HG02642 (cell line): ENCODE measurements at regions not wholly inside any gene's neighbourhood (a gene's known extent, or its start where the extent isn't known, plus 50 kb on each side); places are given as distances from the start of the nearest gene placed in this dataset.
"Not testable (repeated sequence)": the region's sequence is repeated elsewhere in the genome, so short reads cannot be mapped to it uniquely, and the experiment has no call there.

Source experiments
- ATAC-seq: cut with Tn5 transposase; IDR thresholded peaks from one replicate; pipeline ENCODE4 v1.9.1; 2021; ENCODE audit warnings: mild to moderate bottlenecking; ENCODE audit not compliant: unreplicated experiment, poor library complexity

DNA sequence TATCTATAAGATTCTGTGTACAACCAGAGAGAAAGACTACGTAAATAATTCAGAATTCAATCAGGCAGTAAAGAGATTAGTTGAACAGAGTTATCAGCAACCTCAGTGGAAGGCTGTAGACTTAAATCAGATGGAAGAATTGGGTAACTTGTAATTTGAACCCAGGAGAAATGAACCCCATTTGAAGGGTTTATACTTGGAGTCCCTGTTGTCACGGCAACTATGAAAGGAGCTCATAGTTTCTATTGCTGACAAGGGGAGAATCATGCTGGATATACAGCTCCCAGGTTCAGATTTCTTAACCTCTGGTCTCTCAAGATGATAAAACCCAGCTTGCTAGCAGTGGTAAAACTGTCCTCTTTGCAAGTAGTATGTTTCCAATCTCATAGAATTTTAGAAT is 54.4 kb upstream of the BMP4 start:
- ATAC-seq, result no peak

- ATAC-seq, result no peak
These were observed 66.4 kb upstream of the BMP4 start for GRCh38 chr14:54023027-54023426.

DNA sequence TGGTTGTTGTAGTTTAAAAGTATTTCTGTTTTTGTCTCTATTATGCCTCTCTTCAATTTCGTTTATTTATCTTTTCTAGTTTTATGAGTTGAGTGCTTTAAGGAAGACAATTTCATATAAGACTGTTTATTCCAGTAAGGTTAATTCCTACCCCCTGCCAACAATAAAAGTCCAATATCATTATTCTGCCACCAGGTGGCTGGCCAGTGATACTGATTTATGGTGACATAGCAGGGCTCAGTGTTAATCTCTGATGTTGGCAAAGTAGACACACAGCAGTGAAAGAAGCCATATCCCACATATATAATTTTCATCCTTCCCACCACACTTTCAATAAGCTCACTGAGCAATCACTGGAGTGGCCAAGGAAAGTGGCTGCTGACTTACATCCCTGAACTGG is 69.0 kb upstream of the BMP4 start:
- ATAC-seq, result no peak

DNA sequence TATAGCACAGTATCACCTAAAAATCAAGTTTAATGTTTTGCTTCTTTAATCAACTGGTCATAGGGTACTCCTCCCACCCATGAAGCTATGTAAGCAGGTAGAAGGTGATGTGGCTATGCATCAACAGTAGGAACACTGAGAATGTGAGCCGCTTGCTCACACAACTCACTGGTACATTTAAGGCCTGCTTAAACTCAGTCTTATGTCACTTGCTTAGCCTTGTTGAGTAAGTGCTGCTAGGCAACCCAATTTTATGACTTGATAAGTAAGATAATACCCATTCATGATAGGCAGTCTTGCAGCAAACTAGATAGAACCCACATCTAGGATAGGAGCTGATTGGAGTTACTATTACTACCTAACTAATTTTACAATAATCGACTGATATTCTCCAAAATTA is 70.0 kb upstream of the BMP4 start:
- ATAC-seq, result no peak

DNA sequence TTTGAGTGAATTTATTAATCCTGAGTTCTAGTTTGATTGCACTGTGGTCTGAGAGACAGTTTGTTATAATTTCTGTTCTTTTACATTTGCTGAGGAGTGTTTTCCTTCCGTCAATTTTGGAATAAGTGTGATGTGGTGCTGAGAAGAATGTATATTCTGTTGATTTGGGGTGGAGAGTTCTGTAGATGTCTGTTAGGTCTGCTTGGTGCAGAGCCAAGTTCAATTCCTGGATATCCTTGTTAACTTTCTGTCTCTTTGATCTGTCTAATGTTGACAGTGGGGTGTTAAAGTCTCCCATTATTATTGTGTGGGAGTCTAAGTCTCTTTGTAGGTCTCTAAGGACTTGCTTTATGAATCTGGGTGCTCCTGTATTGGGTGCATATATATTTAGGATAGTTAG is 74.4 kb upstream of the BMP4 start:
- not testable (repeated sequence) for ATAC-seq

- not testable (repeated sequence) for ATAC-seq
These were observed 76.7 kb upstream of the BMP4 start for GRCh38 chr14:54033285-54033684.

- ATAC-seq, result no peak
These were observed 82.1 kb upstream of the BMP4 start for GRCh38 chr14:54038724-54039123.

- no peak for ATAC-seq
These were observed 82.7 kb upstream of the BMP4 start for GRCh38 chr14:54039311-54039710.

DNA sequence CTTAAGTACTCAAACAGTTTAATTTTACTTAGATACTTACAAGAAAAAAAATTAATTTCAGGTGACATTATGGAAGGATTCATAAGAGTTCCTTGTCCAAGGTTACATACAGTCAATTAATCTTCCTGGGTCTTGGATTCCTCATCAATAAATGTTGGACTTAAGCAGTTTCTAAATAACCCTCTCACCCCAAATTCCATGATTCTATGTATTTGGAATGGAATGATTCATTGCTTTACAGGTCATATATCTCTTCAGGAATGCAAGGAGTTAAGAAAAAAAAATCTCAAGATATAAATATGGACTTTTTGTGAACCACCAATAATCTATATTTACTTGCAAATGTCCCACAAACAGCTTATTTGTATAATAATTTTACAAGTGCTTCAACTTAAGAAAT is 84.2 kb upstream of the BMP4 start:
- ATAC-seq, result no peak

- no peak for ATAC-seq
These were observed 89.6 kb upstream of the BMP4 start for GRCh38 chr14:54046250-54046649.

DNA sequence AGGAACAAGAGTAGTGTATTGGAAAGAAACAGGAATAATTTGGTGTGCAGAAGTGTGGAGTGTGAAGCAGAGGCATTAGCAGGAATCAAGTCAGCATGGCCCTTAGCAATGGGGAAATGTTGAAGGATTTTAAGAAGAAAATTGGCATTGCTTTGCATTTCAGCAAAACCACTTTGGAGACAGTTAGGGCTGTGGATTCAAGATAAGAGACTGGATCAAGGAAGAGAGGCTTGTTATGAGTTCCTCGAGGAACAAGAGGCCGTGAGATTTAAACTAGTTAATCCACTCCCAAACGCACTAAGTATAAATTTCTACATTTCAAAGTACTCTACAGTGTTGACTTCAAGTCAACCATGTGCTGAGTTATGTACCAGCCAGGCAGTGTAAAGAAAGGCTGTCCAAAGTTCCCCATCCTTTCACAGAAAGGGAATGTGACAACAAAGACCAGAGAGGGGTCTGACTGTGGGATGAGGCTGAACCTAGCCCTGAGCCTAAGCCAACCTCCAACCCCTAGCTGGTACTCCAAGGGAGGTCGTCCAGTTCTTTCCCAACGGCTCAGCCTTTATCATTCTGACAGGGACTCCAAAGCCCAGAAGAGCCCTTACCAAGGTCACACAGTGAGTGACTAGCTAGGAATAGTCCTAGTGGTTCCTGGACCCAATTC is 91.2 kb upstream of the BMP4 start:
- no peak for ATAC-seq

DNA sequence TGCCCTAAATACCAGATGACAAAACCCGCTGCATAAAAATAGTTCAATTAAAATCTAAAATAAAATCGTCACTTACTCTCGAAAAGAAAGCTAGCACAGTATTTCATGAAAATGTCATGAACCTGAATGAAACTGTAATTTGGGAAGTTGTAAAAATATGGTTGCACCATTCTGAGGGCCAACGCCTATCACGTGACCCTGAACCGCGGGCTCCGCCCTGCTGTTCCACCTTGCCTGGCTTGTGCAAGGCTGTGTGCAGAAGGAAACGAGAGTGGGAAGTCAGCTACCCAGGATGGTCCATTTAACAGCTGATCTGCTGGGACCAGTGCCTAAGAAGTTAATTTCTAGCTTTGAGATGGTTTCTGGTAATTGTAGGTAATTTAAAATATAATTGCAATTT is 91.7 kb upstream of the BMP4 start:
- ATAC-seq, result no peak

DNA sequence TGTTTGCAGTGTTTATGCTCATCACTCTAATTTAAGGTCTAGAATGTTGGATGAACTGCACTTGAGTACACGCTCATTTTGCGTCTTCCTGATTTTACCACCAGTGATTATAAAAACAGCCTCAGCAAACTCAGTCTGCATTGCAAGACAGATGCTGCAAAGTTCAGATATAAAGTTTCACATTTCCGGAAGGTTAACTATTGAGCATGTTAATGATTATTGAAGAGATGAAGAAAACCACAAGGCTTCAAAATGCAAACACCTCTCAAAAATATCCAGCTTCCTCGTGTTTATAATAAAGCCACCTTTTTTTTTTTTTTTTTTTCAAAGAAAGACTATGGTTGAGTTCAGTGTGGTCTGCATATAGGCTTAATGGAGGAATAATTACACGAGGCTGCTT is 92.1 kb upstream of the BMP4 start:
- no peak for ATAC-seq

GRCh38 chr14:54050759-54051158 is 94.1 kb upstream of the BMP4 start:
- no peak for ATAC-seq

- ATAC-seq, result no peak
These were observed 96.2 kb upstream of the BMP4 start for GRCh38 chr14:54052696-54053385.

DNA sequence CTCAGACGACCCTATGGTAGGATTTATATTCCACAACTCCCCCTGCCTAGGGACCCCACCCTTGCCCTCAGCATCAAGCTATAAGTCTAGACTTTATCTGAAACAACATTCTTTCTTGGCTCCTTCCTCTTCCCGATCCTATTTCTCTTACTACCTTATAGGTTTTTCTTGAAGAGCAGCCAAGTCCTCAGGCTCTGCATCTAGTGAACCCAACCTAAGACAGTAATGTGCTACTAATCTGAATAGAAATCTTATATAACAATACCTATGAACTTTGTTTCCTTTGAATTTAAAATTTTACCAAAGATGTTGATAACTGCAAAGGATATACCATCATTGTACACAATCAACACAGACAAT is 96.7 kb upstream of the BMP4 start:
- ATAC-seq, result no peak

DNA sequence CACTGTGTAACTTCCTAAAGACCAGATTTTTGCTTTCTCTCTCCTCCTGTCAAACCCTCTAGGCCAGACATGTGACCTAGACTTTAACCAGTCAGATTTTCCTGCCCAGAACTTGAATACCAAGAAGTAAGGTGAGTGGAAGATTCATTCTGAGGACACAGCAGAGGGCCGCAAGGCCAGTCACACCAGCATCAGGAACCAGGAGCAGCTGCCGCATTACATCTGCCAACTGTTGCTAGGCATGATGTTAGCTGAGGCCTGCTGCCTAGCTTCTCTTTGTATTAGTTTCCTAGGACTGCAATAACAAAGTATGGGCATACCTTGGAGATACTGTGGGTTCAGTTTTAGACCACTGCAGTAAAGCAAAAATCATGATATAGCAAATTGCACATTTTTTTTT is 101.9 kb upstream of the BMP4 start:
- ATAC-seq, result no peak

DNA sequence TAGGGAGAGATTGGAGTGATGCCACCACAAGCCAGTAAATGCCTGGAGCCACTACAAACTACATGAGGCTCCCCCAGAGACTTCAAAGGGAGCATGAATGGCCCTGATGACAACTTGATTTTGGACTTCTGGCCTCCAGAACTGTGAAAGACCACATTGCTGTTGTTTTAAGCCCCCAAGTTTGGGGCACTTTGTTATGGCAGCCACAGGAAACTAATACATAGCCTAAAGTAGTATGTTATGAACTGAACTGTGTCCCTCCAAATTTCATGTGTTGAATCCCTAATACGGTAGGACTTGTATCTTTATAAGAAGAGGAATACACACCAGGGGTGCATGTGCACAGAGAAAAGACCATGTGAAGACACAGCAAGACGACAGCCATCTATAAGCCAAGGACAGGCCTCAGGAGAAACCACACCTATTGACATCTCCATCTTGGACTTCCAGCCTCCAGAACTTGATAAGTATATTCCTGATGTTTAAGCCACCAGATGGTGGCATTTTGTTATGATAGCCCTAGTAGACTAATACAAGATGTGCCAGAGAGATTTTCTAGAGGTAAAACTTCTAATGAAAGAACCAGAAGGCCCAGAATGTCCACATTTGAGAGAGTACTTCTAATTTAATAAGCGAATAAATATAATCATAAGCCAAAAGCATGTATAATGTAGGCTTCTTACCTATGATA is 127.1 kb upstream of the BMP4 start:
- no peak for ATAC-seq

DNA sequence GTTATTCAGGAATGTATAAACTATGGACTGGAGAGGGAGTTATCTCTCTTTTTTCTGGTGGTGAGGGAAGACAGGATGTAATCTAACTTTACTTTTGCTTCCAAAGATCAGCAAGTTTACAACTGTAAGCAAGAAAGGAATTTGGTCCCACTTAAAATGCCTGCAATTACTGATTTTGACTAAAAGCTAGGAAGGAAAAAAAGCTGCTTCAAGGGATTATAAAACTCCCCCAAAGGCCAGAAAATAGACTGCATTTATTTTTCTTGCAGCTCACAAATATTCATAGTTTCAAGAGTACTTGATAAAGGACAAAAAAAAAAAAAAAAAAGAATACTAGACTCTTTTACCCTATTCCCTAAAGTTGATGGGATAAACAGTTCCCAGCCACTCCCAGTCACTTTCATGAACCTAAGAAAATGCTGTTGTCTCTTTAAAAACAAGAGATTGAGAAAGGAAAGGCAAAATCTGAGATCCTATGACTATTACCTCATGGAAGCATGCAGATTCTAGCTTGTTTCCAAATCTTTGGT is 128.7 kb upstream of the BMP4 start:
- ATAC-seq, result no peak

DNA sequence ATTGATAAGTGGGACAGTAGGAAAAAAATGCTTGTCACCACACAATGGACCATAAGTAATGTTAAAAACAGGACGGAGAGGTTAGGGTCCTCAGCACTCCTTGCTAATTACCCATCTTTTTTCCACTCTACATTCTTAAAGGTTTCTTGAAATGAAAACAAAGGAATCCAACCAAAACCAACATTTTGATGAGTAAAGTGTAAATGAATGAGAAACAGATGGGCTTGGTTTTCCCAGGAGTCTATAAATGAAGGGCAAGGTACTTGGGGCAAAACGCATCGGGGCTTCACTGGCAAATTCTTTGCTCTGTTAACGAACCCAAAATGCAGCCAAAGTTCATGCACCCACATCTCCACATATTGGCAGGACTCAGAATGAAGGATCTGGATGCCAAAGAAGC is 129.2 kb upstream of the BMP4 start:
- ATAC-seq, result no peak

DNA sequence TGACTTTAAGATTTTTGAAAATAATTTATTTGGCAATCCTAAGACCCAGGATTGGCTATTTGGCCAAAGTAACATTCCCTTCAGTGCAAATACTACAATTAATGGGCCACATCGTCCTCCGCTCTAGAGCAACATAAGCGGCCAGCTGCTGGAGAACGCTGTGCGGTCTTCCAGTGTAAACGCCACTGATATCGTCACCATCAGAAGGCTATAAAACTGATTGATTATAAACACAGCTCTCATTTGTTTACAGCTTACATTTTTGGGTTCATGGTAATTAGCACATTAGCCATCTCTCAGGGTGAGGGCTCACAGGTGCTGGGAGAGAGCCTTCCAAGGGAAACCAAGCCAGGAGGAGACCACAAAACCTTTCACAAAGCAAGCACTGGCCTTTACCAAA is 130.1 kb upstream of the BMP4 start:
- ATAC-seq, result no peak

- no peak for ATAC-seq
These were observed 130.8 kb upstream of the BMP4 start for GRCh38 chr14:54087376-54087775.
